Activated CD8-positive, alpha-beta T cell treated with anti-CD3 and anti-CD28 coated beads for 36 hours (primary cell): ENCODE measurements at regions not wholly inside any gene's neighbourhood (a gene's known extent, or its start where the extent isn't known, plus 50 kb on each side); places are given as distances from the start of the nearest gene placed in this dataset.

Experiments used
- ATAC-seq: fragments of 200-7000 bp; cut with Tn5 transposase; one replicate; pipeline ENCODE4 v1.10.0; 2021; ENCODE audit warnings: mild to moderate bottlenecking, moderate library complexity
- CTCF ChIA-PET: fragments of 350-600 bp; sonication (Branson Sonifier 250); formaldehyde crosslinking; loops from one replicate; lab custom pipeline; 2021; ENCODE audit warnings: antibody characterized with exemption; lab: Charles Lee
- POLR2A ChIA-PET: fragments of 350-600 bp; sonication (Branson Sonifier 250); formaldehyde crosslinking; loops from one replicate; lab custom pipeline; 2021; ENCODE audit warnings: antibody characterized with exemption; lab: Charles Lee
- DNase-seq: peaks from one replicate; pipeline ENCODE4 v3.0.0-alpha.2; 2020
- H3K27ac Mint-ChIP-seq: one replicate; pipeline ENCODE4 v1.8.0; 2021; ENCODE audit warnings: mild to moderate bottlenecking, mixed read lengths
- H3K27me3 Mint-ChIP-seq: one replicate; pipeline ENCODE4 v1.8.0; 2021; ENCODE audit warnings: mixed read lengths
- H3K36me3 Mint-ChIP-seq: one replicate; pipeline ENCODE4 v1.8.0; 2021; ENCODE audit warnings: low read depth, mixed read lengths
- H3K4me1 Mint-ChIP-seq: one replicate; pipeline ENCODE4 v1.8.0; 2021; ENCODE audit warnings: low read depth, mixed read lengths
- H3K4me3 Mint-ChIP-seq: one replicate; pipeline ENCODE4 v1.8.0; 2021; ENCODE audit warnings: mild to moderate bottlenecking, moderate library complexity, mixed read lengths
- H3K9me3 Mint-ChIP-seq: one replicate; pipeline ENCODE4 v1.8.0; 2021; ENCODE audit warnings: mixed read lengths
- CTCF ChIP-seq: fragments of 200-600 bp; IDR thresholded peaks from one replicate; pipeline ENCODE4 v1.8.0; 2022; ENCODE audit warnings: antibody characterized with exemption, mild to moderate bottlenecking
- intact Hi-C: fragments of 100-400 bp; cut with micrococcal nuclease; formaldehyde crosslinking; loops from one replicate; pipeline ENCODE4 v1.10.0; 2022

GRCh38 chr4:63308697-63309096, 1100.6 kb downstream of the TECRL start:
- H3K9me3 Mint-ChIP-seq = peaks cover 5% of the 10 kb centered on the region
- no peak for ATAC-seq
- POLR2A ChIA-PET = no interaction called here
- H3K36me3 Mint-ChIP-seq = no peaks in the 10 kb centered on the region
- TF ChIP-seq CTCF = no peak
- no peak overlapping the region for H3K4me3 Mint-ChIP-seq
- DNase-seq = no peak
- no peaks in the 10 kb centered on the region for H3K27me3 Mint-ChIP-seq
- H3K4me1 Mint-ChIP-seq = no peaks in the 10 kb centered on the region
- no peak overlapping the region for H3K27ac Mint-ChIP-seq
- CTCF ChIA-PET = no interaction called here
- intact Hi-C loops = no loop called here

DNA sequence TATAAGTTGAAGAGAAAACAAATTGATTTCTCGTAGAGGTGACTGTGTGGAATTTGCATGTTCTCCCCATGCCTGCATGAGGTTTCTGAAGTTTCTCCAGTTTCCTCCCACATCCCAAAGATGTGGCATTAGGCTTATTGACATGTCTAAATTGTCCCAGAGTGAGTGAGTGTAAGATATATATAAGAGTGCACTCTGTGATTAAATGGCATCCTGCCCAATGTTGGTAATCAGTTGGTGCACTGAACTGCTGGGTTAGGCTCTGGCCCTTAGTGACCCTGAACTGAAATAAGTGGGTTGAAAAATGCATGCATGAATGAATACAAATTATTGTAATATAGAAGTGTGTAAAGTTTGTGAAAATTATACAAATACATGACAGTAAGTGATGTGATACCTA, 1106.5 kb downstream of the TECRL start:
- DNase-seq = no peak
- H3K27me3 Mint-ChIP-seq = no peaks in the 10 kb centered on the region
- no peak overlapping the region for H3K27ac Mint-ChIP-seq
- ATAC-seq = no peak
- ChIA-PET POLR2A (no interaction called here), CTCF (no interaction called here)
- no peak for TF ChIP-seq CTCF
- no peaks in the 10 kb centered on the region for H3K36me3 Mint-ChIP-seq
- H3K4me1 Mint-ChIP-seq = no peaks in the 10 kb centered on the region
- peaks cover 4% of the 10 kb centered on the region for H3K9me3 Mint-ChIP-seq
- intact Hi-C loops = no loop called here
- H3K4me3 Mint-ChIP-seq = no peak overlapping the region

- intact Hi-C loops = no loop called here
- Mint-ChIP-seq H3K27ac (no peak overlapping the region), H3K27me3 (no peaks in the 10 kb centered on the region), H3K9me3 (peaks cover 7% of the 10 kb centered on the region), H3K4me1 (no peaks in the 10 kb centered on the region), H3K4me3 (no peak overlapping the region), H3K36me3 (no peaks in the 10 kb centered on the region)
- ATAC-seq (no peak), DNase-seq (no peak)
- CTCF ChIA-PET = no interaction called here
- no peak for TF ChIP-seq CTCF
- POLR2A ChIA-PET = no interaction called here
Measured at GRCh38 chr4:63302078-63302477, 1107.2 kb downstream of the TECRL start.

GRCh38 chr4:63296773-63297172, 1112.5 kb downstream of the TECRL start:
- ChIA-PET CTCF (no interaction called here), POLR2A (no interaction called here)
- Mint-ChIP-seq H3K9me3 (peaks cover 10% of the 10 kb centered on the region), H3K4me1 (no peaks in the 10 kb centered on the region), H3K27ac (no peak overlapping the region), H3K4me3 (no peak overlapping the region), H3K36me3 (no peaks in the 10 kb centered on the region), H3K27me3 (no peaks in the 10 kb centered on the region)
- no peak for DNase-seq
- no peak for TF ChIP-seq CTCF
- intact Hi-C loops = no loop called here
- no peak for ATAC-seq

- no peak for DNase-seq
- no peak for TF ChIP-seq CTCF
- Mint-ChIP-seq H3K27ac (no peak overlapping the region), H3K27me3 (no peaks in the 10 kb centered on the region), H3K36me3 (no peaks in the 10 kb centered on the region), H3K4me1 (no peaks in the 10 kb centered on the region), H3K4me3 (no peak overlapping the region), H3K9me3 (peaks cover 14% of the 10 kb centered on the region)
- no peak for ATAC-seq
- ChIA-PET CTCF (no interaction called here), POLR2A (no interaction called here)
- intact Hi-C loops = no loop called here
Measured at GRCh38 chr4:63275491-63275890, 1133.8 kb downstream of the TECRL start.
